ENCODE measurements at regions not wholly inside any gene's neighbourhood (a gene's known extent, or its start where the extent isn't known, plus 50 kb on each side); places are given as distances from the start of the nearest gene placed in this dataset.

DNA sequence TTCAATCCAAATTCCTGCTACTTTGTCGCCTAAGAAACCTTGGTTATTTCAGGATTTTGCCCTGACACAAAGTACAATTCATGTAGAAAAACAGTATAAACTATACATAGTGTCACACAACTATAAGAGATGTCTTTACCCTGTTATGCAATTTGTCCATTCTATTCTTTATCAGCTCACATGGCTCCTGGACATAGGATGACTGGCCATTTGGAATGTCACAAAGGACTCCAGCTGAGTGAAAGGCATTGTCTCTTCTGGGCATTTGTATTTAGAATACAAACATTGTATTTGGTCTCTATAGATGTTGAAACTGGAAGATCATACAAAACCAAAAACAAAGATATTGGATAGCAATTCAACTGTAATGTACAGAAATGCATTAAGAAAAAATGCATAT is 944.6 kb upstream of the LRRTM1 start:
- TF ChIP-seq, protein P1, sequence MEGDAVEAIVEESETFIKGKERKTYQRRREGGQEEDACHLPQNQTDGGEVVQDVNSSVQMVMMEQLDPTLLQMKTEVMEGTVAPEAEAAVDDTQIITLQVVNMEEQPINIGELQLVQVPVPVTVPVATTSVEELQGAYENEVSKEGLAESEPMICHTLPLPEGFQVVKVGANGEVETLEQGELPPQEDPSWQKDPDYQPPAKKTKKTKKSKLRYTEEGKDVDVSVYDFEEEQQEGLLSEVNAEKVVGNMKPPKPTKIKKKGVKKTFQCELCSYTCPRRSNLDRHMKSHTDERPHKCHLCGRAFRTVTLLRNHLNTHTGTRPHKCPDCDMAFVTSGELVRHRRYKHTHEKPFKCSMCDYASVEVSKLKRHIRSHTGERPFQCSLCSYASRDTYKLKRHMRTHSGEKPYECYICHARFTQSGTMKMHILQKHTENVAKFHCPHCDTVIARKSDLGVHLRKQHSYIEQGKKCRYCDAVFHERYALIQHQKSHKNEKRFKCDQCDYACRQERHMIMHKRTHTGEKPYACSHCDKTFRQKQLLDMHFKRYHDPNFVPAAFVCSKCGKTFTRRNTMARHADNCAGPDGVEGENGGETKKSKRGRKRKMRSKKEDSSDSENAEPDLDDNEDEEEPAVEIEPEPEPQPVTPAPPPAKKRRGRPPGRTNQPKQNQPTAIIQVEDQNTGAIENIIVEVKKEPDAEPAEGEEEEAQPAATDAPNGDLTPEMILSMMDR (IDR thresholded peaks at IDR 0.05), result no peak

DNA sequence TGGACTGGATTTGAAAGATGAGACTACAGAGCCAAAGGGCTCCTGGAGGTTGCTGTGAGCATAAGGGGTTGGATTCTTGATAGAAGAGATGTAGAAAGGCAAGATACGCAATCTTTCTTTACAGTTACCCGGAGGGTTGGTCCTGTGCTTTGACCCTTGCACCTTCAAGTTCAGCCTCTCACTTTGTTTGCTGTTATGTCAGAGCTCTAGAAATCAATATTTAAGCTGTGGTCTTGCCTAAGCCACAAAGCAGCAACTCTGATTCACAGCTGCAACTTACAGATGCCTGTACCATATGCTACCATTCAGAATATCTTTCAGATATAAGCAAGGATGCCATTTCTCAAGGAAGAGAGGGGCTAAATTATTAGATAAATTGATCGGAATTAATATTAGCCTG is 943.1 kb upstream of the LRRTM1 start:
- TF ChIP-seq, protein P1 (IDR thresholded peaks at IDR 0.05), result no peak

DNA sequence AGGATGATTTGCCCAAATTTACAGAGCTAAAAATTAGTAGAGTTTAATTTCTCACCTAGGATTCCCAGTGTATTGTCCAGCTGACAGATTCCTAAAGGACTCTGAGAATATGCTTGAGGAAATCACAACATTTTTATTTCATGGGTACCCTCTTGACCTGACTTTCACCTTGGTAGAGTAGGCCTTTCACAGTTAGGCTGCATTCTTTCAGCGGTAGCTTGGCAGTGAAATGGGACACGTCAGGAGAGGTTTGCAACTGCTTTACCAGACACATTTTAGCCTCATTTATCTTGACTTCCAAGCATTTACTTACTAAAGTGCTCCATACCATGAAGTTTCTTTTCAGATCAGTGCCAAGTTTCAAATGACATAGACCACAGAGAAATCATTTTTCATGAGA is 937.9 kb upstream of the LRRTM1 start:
- TF ChIP-seq, protein P1 (IDR thresholded peaks at IDR 0.05), result no peak

DNA sequence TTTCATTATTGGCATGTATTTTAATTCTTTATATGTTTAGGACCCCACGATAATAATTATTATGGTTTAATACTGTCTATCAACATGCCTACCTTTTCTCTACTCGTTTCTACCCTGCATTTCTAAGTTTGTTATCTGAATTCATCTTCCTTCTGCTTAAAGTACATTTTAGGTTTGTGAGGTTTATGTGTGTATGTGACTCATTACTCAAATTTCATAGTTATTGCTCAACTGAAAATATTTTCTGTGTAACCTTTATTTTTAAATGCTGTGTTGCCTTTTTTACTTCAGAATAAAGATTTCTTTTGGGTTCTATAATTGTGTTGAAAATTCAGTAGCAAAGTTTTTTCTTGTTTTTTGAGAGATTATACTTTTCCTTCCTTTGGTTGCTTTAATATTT is 933.9 kb upstream of the LRRTM1 start:
- TF ChIP-seq, protein P1 (IDR thresholded peaks at IDR 0.05), result no peak

DNA sequence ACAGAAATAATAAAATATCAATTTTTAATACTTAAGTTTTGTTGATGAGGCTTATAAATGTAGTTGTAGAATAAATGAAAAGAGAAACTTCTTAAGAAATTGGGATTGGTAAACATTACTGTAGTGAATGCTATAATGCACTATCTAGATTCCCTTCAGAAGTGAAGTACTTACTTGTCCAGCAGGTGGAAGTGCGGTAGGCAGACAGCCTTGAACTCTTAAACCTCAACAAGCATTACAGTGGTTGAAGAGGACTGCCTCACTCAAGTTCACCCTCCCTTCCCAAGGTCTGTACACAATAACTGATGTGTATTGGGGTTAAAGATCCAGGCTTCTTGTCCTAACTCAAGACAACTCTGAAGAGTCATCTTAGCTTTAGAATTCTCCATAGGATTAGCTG is 931.0 kb upstream of the LRRTM1 start:
- TF ChIP-seq, protein P1 (IDR thresholded peaks at IDR 0.05), result no peak

DNA sequence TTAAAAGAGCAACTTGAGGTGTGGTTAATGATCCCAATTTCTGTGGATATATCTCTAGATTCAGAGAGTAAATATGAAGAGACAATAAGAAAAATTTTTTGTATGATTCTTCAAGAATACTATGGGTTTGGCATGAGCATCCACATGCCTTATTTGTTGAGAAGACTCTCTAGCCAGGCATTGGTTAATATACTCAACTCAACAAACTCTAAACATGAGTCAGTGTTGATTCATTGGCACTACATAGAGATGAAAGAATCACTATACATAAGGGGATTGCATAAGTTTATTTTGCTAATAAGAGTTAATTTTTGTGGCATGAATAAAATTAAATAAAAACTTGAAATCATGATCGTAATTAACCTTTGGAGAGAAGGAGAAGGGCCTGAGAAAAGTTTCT is 930.2 kb upstream of the LRRTM1 start:
- TF ChIP-seq, protein P1 (IDR thresholded peaks at IDR 0.05), result no peak

DNA sequence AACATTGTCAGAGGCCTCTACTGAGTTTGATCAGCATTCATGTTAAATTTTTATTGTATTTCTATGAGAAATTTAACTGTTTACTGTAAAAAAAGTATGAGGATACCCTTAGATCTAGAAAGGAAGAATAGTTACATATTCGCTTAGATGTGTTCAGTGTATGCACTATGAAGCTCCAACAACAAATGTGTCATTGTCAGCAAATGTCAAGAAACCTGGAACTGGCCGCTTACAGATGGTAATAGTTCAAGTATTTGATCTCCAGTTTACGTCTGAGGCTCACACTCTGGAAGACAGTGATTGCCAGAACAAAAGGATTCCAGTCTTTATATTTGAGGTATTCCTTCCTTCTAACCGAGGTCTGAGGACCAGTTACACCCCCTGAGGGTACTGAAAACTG is 921.2 kb upstream of the LRRTM1 start:
- TF ChIP-seq, protein P1 (IDR thresholded peaks at IDR 0.05), result no peak

DNA sequence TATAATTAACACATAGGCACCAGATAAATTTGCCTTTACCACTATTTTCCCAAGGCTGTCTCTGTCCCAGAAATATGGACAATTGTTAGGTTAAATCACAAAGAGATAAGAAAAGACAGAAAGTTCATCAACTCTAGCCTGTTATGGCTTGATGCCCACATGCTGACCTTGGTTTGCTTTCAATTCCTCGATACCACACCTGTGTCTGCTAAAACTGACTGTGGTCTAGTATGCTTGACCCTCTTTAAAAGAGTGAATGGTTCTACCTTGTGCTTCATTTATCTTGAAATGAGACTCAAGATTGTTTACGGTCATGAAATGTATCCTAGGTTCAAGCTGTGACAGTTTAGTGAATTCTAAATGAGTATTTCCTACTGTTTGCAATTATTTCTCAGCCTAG is 909.0 kb upstream of the LRRTM1 start:
- TF ChIP-seq, protein P1 (IDR thresholded peaks at IDR 0.05), result no peak
